ENCODE measurements at regions not wholly inside any gene's neighbourhood (a gene's known extent, or its start where the extent isn't known, plus 50 kb on each side); places are given as distances from the start of the nearest gene placed in this dataset.

- ChIA-PET CTCF (interaction anchor here (0.7 to 3.0 kb wide), 6 partner anchors 8 to 112 kb away, joined by 3 to 10 read pairs (median 3); no protein-coding TSS in a partner anchor), POLR2A (interaction anchor here (0.7 kb wide), 2 partner anchors 80 to 111 kb away, joined by 3 to 5 read pairs; no protein-coding TSS in a partner anchor)
- no peaks in the 10 kb centered on the region for H3K79me2 ChIP-seq (ENCODE audit: control insufficient read depth, insufficient read depth, low read length)
- DNase-seq (ENCODE audit: low read depth, low spot score) (no peak), FAIRE-seq (no peak)
- no peak overlapping the region for H3K9ac ChIP-seq (replicated peaks; ENCODE audit: extremely low read depth, insufficient read depth, low read length)
- H3K36me3 ChIP-seq (ENCODE audit: control insufficient read depth in 2 of 2, extremely low read depth in 1 of 2, insufficient read depth in 2 of 2, low read length in 2 of 2) = no peaks in the 10 kb centered on the region
- no peaks in the 10 kb centered on the region for H3K9me1 ChIP-seq (replicated peaks; ENCODE audit: control insufficient read depth, extremely low read depth, insufficient read depth, low read length)
- intact Hi-C loops (cut with micrococcal nuclease) (no loop called here), dilution Hi-C loops (cut with MboI; ENCODE audit: extremely low pct_ligation_motif_present, low sequenced_read_pairs) (no loop called here)
- H3K27ac ChIP-seq (ENCODE audit: insufficient read depth, low read depth, low read length) = no peak overlapping the region
- H3K4me3 ChIP-seq (replicated peaks in 1 of 3; ENCODE audit: insufficient read depth in 1 of 3, low read depth in 1 of 3, low read length in 3 of 3) = no peak overlapping the region
- no peaks in the 10 kb centered on the region for H4K20me1 ChIP-seq (replicated peaks; ENCODE audit: control insufficient read depth, extremely low read depth, insufficient read depth, low read length)
- peaks cover 25% of the 10 kb centered on the region for H3K4me1 ChIP-seq (ENCODE audit: control insufficient read depth, extremely low read depth, insufficient read depth, low read length)
- no peaks in the 10 kb centered on the region for H3K27me3 ChIP-seq (ENCODE audit: control insufficient read depth in 2 of 2, insufficient read depth in 2 of 2, low read length in 2 of 2)
- BruUV-seq (replicated peaks) = no TSS peak
- no peak overlapping the region for H2AFZ ChIP-seq (ENCODE audit: low read depth, low read length)
- TF ChIP-seq EZH2 (IDR thresholded peaks at IDR 0.05; ENCODE audit: borderline replicate concordance, low read depth, low read length, severe bottlenecking) = no peak
- TF ChIP-seq GATA2 (IDR thresholded peaks at IDR 0.05; ENCODE audit: insufficient read depth, insufficient read length, low read depth, low read length) = no peak
- no peak for TF ChIP-seq CTCF (IDR thresholded peaks at IDR 0.05; ENCODE audit: extremely low read depth in 1 of 2, insufficient read depth in 1 of 2, low read depth in 1 of 2, low read length in 2 of 2)
- H3K9me3 ChIP-seq (replicated peaks; ENCODE audit: control insufficient read depth, insufficient read depth, low read length) = no peaks in the 10 kb centered on the region
- H3K4me2 ChIP-seq (ENCODE audit: insufficient read depth, low read length) = no peak overlapping the region
Observed at GRCh38 chr15:39205081-39205480, 375.8 kb upstream of the THBS1 start.

GRCh38 chr15:39205506-39206371 lies 375.1 kb upstream of the THBS1 start:
- dilution Hi-C loops (cut with MboI; ENCODE audit: extremely low pct_ligation_motif_present, low sequenced_read_pairs) = no loop called here
- Histone ChIP-seq H3K27me3 (ENCODE audit: control insufficient read depth in 2 of 2, insufficient read depth in 2 of 2, low read length in 2 of 2) (no peaks in the 10 kb centered on the region), H3K4me1 (ENCODE audit: control insufficient read depth, extremely low read depth, insufficient read depth, low read length) (peaks cover 25% of the 10 kb centered on the region), H3K36me3 (ENCODE audit: control insufficient read depth in 2 of 2, extremely low read depth in 1 of 2, insufficient read depth in 2 of 2, low read length in 2 of 2) (no peaks in the 10 kb centered on the region), H3K4me2 (ENCODE audit: insufficient read depth, low read length) (no peak overlapping the region), H4K20me1 (replicated peaks; ENCODE audit: control insufficient read depth, extremely low read depth, insufficient read depth, low read length) (no peaks in the 10 kb centered on the region), H2AFZ (ENCODE audit: low read depth, low read length) (no peak overlapping the region), H3K4me3 (replicated peaks in 1 of 3; ENCODE audit: insufficient read depth in 1 of 3, low read depth in 1 of 3, low read length in 3 of 3) (no peak overlapping the region), H3K79me2 (ENCODE audit: control insufficient read depth, insufficient read depth, low read length) (no peaks in the 10 kb centered on the region), H3K9me3 (replicated peaks; ENCODE audit: control insufficient read depth, insufficient read depth, low read length) (no peaks in the 10 kb centered on the region), H3K9ac (replicated peaks; ENCODE audit: extremely low read depth, insufficient read depth, low read length) (no peak overlapping the region), H3K9me1 (replicated peaks; ENCODE audit: control insufficient read depth, extremely low read depth, insufficient read depth, low read length) (no peaks in the 10 kb centered on the region), H3K27ac (ENCODE audit: insufficient read depth, low read depth, low read length) (no peak overlapping the region)
- intact Hi-C loops (cut with micrococcal nuclease) = no loop called here
- BruUV-seq (replicated peaks) = no TSS peak
- no peak for FAIRE-seq
- TF ChIP-seq FOS (IDR thresholded peaks at IDR 0.05; ENCODE audit: borderline replicate concordance, insufficient read depth, low read length) (no peak), MAX (IDR thresholded peaks at IDR 0.05; ENCODE audit: insufficient read depth, insufficient read length) (no peak), CTCF (IDR thresholded peaks at IDR 0.05; ENCODE audit: extremely low read depth in 1 of 2, insufficient read depth in 1 of 2, low read depth in 1 of 2, low read length in 2 of 2) (no peak), MYC (IDR thresholded peaks at IDR 0.05; ENCODE audit: low read depth, low read length) (no peak), EZH2 (IDR thresholded peaks at IDR 0.05; ENCODE audit: borderline replicate concordance, low read depth, low read length, severe bottlenecking) (no peak), GATA2 (IDR thresholded peaks at IDR 0.05; ENCODE audit: insufficient read depth, insufficient read length, low read depth, low read length) (no peak), JUN (IDR thresholded peaks at IDR 0.05; ENCODE audit: borderline replicate concordance, insufficient read depth, insufficient read length, low read depth) (no peak), POLR2AphosphoS5 (IDR thresholded peaks at IDR 0.05; ENCODE audit: insufficient read depth, low read depth, low read length) (no peak), POLR2A (IDR thresholded peaks at IDR 0.05; ENCODE audit: low read depth, low read length) (no peak)
- DNase-seq (ENCODE audit: low read depth, low spot score) = no peak
- ChIA-PET CTCF (interaction anchor here (1.2 to 3.0 kb wide), 4 partner anchors 8 to 23 kb away, joined by 3 to 10 read pairs (median 4); no protein-coding TSS in a partner anchor), POLR2A (no interaction called here)

Data from endothelial cell of umbilical vein (primary cell).